Osteoblast (primary cell): ENCODE measurements at regions not wholly inside any gene's neighbourhood (a gene's known extent, or its start where the extent isn't known, plus 50 kb on each side); places are given as distances from the start of the nearest gene placed in this dataset.

Source experiments
- DNase-seq: peaks from one replicate; pipeline ENCODE4 v3.0.0; 2011; ENCODE audit warnings: low spot score, mixed read lengths; ENCODE audit not compliant: insufficient read length; ENCODE audit errors: missing footprints
- H2AFZ ChIP-seq: 2 replicates; pipeline ENCODE4 v1.6.0; 2011; ENCODE audit warnings: mild to moderate bottlenecking, low read length
- H3K27ac ChIP-seq: 2 replicates; pipeline ENCODE4 v1.5.1; 2011; ENCODE audit warnings: mild to moderate bottlenecking, low read depth, low read length, moderate library complexity
- H3K27me3 ChIP-seq: 2 replicates; pipeline ENCODE4 v1.6.0; 2012; ENCODE audit warnings: mild to moderate bottlenecking, control low read depth, inconsistent platforms, low read length, moderate library complexity; ENCODE audit not compliant: insufficient read depth
- H3K36me3 ChIP-seq: 2 replicates; pipeline ENCODE4 v1.5.1; 2011; ENCODE audit warnings: mild to moderate bottlenecking, low read length, control low read depth, moderate library complexity; ENCODE audit not compliant: insufficient read depth
- H3K4me1 ChIP-seq: 2 replicates; pipeline ENCODE4 v1.5.1; 2011; ENCODE audit warnings: mild to moderate bottlenecking, low read length, control low read depth, moderate library complexity; ENCODE audit not compliant: insufficient read depth
- H3K4me2 ChIP-seq: 2 replicates; pipeline ENCODE4 v1.6.0; 2011; ENCODE audit warnings: mild to moderate bottlenecking, low read length; ENCODE audit not compliant: insufficient read depth
- H3K4me3 ChIP-seq: fragments of 200-600 bp; sonication (generic); 3 replicates; pipeline ENCODE4 v1.5.1; 2012; ENCODE audit warnings: mild to moderate bottlenecking, low read length, inconsistent platforms; ENCODE audit not compliant: insufficient read depth
- H3K79me2 ChIP-seq: 2 replicates; pipeline ENCODE4 v1.6.0; 2012; ENCODE audit warnings: mild to moderate bottlenecking, low read length, control low read depth, inconsistent platforms; ENCODE audit not compliant: insufficient read depth
- H3K9me3 ChIP-seq: 2 replicates; pipeline ENCODE4 v1.5.1; 2011; ENCODE audit warnings: low read depth, low read length, control low read depth
- H4K20me1 ChIP-seq: 2 replicates; pipeline ENCODE4 v1.6.0; 2012; ENCODE audit warnings: mild to moderate bottlenecking, low read length, control low read depth; ENCODE audit not compliant: insufficient read depth
- CTCF ChIP-seq: IDR thresholded peaks from 2 replicates; pipeline ENCODE4 v1.5.1; 2011; ENCODE audit warnings: mild to moderate bottlenecking, low read depth, low read length, moderate library complexity; ENCODE audit errors: extremely low read depth

GRCh38 chrX:149157976-149158375, 347.1 kb downstream of the IDS start:
- Histone ChIP-seq H3K4me2 (no peak overlapping the region), H3K27me3 (no peaks in the 10 kb centered on the region), H3K36me3 (no peaks in the 10 kb centered on the region), H4K20me1 (no peaks in the 10 kb centered on the region), H3K79me2 (no peaks in the 10 kb centered on the region), H2AFZ (no peak overlapping the region), H3K4me3 (no peak overlapping the region), H3K9me3 (no peaks in the 10 kb centered on the region), H3K4me1 (no peaks in the 10 kb centered on the region), H3K27ac (no peak overlapping the region)
- DNase-seq, result no peak
- no peak for TF ChIP-seq CTCF

- Histone ChIP-seq H3K27ac (no peak overlapping the region), H3K36me3 (no peaks in the 10 kb centered on the region), H3K4me1 (peaks cover 5% of the 10 kb centered on the region), H3K4me2 (no peak overlapping the region), H2AFZ (no peak overlapping the region), H3K79me2 (no peaks in the 10 kb centered on the region), H3K27me3 (no peaks in the 10 kb centered on the region), H3K4me3 (no peak overlapping the region), H3K9me3 (no peaks in the 10 kb centered on the region), H4K20me1 (no peaks in the 10 kb centered on the region)
- no peak for TF ChIP-seq CTCF
- no peak for DNase-seq
Observed at GRCh38 chrX:149152941-149153340, 352.2 kb downstream of the IDS start.

GRCh38 chrX:149151805-149152757, 353.0 kb downstream of the IDS start:
- H3K4me2 ChIP-seq, result no peak overlapping the region
- H3K79me2 ChIP-seq, result no peaks in the 10 kb centered on the region
- no peak overlapping the region for H2AFZ ChIP-seq
- no peaks in the 10 kb centered on the region for H3K36me3 ChIP-seq
- peak; percentile 23 for DNase-seq
- peaks cover 5% of the 10 kb centered on the region for H3K4me1 ChIP-seq
- H3K4me3 ChIP-seq, result no peak overlapping the region
- TF ChIP-seq CTCF, result no peak
- no peaks in the 10 kb centered on the region for H3K27me3 ChIP-seq
- no peak overlapping the region for H3K27ac ChIP-seq
- H4K20me1 ChIP-seq, result no peaks in the 10 kb centered on the region
- no peaks in the 10 kb centered on the region for H3K9me3 ChIP-seq

- Histone ChIP-seq H4K20me1 (no peaks in the 10 kb centered on the region), H3K27ac (no peak overlapping the region), H3K4me3 (no peak overlapping the region), H3K36me3 (no peaks in the 10 kb centered on the region), H3K9me3 (no peaks in the 10 kb centered on the region), H3K4me1 (no peaks in the 10 kb centered on the region), H3K27me3 (no peaks in the 10 kb centered on the region), H3K79me2 (no peaks in the 10 kb centered on the region), H3K4me2 (no peak overlapping the region), H2AFZ (no peak overlapping the region)
- no peak for TF ChIP-seq CTCF
- peak; percentile 36 for DNase-seq
Observed at GRCh38 chrX:149145845-149146285, 359.2 kb downstream of the IDS start.
